Epithelial cell of proximal tubule (primary cell): ENCODE measurements at regions not wholly inside any gene's neighbourhood (a gene's known extent, or its start where the extent isn't known, plus 50 kb on each side); places are given as distances from the start of the nearest gene placed in this dataset.

Source experiments
- DNase-seq: peaks from one replicate; pipeline ENCODE4 v3.0.0-alpha.2; 2011; ENCODE audit warnings: low read depth
- H3K4me3 ChIP-seq: 2 replicates; pipeline ENCODE4 v1.5.1; 2011; ENCODE audit warnings: low read depth, mild to moderate bottlenecking, low read length
- CTCF ChIP-seq: conservative IDR thresholded peaks from 2 replicates; pipeline ENCODE4 v1.5.1; 2012; ENCODE audit warnings: low read depth, mild to moderate bottlenecking, low read length

- DNase-seq, result no peak
- no peak for TF ChIP-seq CTCF
These were observed 1039.1 kb upstream of the NXPH2 start for GRCh38 chr2:139819273-139819796.

GRCh38 chr2:139814458-139814857 is 1034.3 kb upstream of the NXPH2 start:
- TF ChIP-seq CTCF, result no peak
- H3K4me3 ChIP-seq, result no peak overlapping the region
- DNase-seq, result no peak

More at GRCh38 chr2:139819273-139819796, 1039.1 kb upstream of the NXPH2 start:
- H3K4me3 ChIP-seq, result no peak overlapping the region

- TF ChIP-seq CTCF, result no peak
- no peak for DNase-seq
- H3K4me3 ChIP-seq, result no peak overlapping the region
These were observed 1033.2 kb upstream of the NXPH2 start for GRCh38 chr2:139813340-139813739.

- no peak for TF ChIP-seq CTCF
- H3K4me3 ChIP-seq, result no peak overlapping the region
- DNase-seq, result no peak
These were observed 1025.3 kb upstream of the NXPH2 start for GRCh38 chr2:139805441-139805840.

- no peak overlapping the region for H3K4me3 ChIP-seq
- no peak for TF ChIP-seq CTCF
These were observed 1018.2 kb upstream of the NXPH2 start for GRCh38 chr2:139798391-139798790.

GRCh38 chr2:139790807-139791752 is 1010.9 kb upstream of the NXPH2 start:
- DNase-seq, result peak; percentile 13
- no peak overlapping the region for H3K4me3 ChIP-seq
- peak; percentile 42 for TF ChIP-seq CTCF

More at GRCh38 chr2:139798391-139798790, 1018.2 kb upstream of the NXPH2 start:
- DNase-seq, result no peak
